ENCODE measurements at regions not wholly inside any gene's neighbourhood (a gene's known extent, or its start where the extent isn't known, plus 50 kb on each side); places are given as distances from the start of the nearest gene placed in this dataset.
"Not testable (repeated sequence)": the region's sequence is repeated elsewhere in the genome, so short reads cannot be mapped to it uniquely, and the experiment has no call there.

GRCh38 chr4:155578219-155578618 lies 88.4 kb upstream of the GUCY1A1 start:
- Histone ChIP-seq H3K36me3 (ENCODE audit: insufficient read depth, low read length) (no peaks in the 10 kb centered on the region), H3K27ac (ENCODE audit: low read length) (no peak overlapping the region), H3F3A (ENCODE audit: insufficient read depth, low read length, poor library complexity, severe bottlenecking) (no peaks in the 10 kb centered on the region), H3K9me3 (ENCODE audit: low read length) (no peaks in the 10 kb centered on the region), H3K79me2 (replicated peaks; ENCODE audit: insufficient read depth, low read length) (no peaks in the 10 kb centered on the region), H4K20me1 (ENCODE audit: insufficient read depth) (no peaks in the 10 kb centered on the region), H3K4me2 (ENCODE audit: low read length) (no peak overlapping the region), H3K4me3 (ENCODE audit: low read length) (no peak overlapping the region), H2AFZ (ENCODE audit: low read depth, low read length) (no peak overlapping the region), H3K9ac (ENCODE audit: low read length) (no peak overlapping the region), H3K9me2 (ENCODE audit: insufficient read depth, low read length) (no peaks in the 10 kb centered on the region), H3K27me3 (ENCODE audit: insufficient read depth, low read depth, low read length) (no peaks in the 10 kb centered on the region)
- TF ChIP-seq RAD21 (conservative IDR thresholded peaks at IDR 0.05), result no peak
- no peak for TF ChIP-seq REST (IDR thresholded peaks at IDR 0.05; ENCODE audit: borderline replicate concordance)
- no peak for TF ChIP-seq MXI1 (conservative IDR thresholded peaks at IDR 0.05; ENCODE audit: poor library complexity, severe bottlenecking)
- TF ChIP-seq POLR2AphosphoS5 (IDR thresholded peaks at IDR 0.05), result no peak
- TF ChIP-seq TAF1 (IDR thresholded peaks at IDR 0.05; ENCODE audit: low read depth), result no peak
- TF ChIP-seq EZH2 (IDR thresholded peaks at IDR 0.05; ENCODE audit: borderline replicate concordance, insufficient read depth, low read length, poor library complexity, severe bottlenecking), result no peak
- TF ChIP-seq EP300 (conservative IDR thresholded peaks at IDR 0.05; ENCODE audit: poor library complexity, severe bottlenecking), result no peak
- no peak for TF ChIP-seq CTCF (IDR thresholded peaks at IDR 0.05; ENCODE audit: poor library complexity, severe bottlenecking)
- no peak for TF ChIP-seq SMC3 (conservative IDR thresholded peaks at IDR 0.05; ENCODE audit: poor library complexity)

- not testable (repeated sequence) for H3K36me3 ChIP-seq (ENCODE audit: insufficient read depth, low read length); H3K9me2 ChIP-seq (ENCODE audit: insufficient read depth, low read length); H3K9ac ChIP-seq (ENCODE audit: low read length); H3K4me2 ChIP-seq (ENCODE audit: low read length); H3K79me2 ChIP-seq (replicated peaks; ENCODE audit: insufficient read depth, low read length); H3F3A ChIP-seq (ENCODE audit: insufficient read depth, low read length, poor library complexity, severe bottlenecking); H3K9me3 ChIP-seq (ENCODE audit: low read length); H2AFZ ChIP-seq (ENCODE audit: low read depth, low read length); H3K27ac ChIP-seq (ENCODE audit: low read length); H4K20me1 ChIP-seq (ENCODE audit: insufficient read depth); H3K4me3 ChIP-seq (ENCODE audit: low read length); H3K27me3 ChIP-seq (ENCODE audit: insufficient read depth, low read depth, low read length)
Observed at GRCh38 chr4:155574329-155574728, 92.3 kb upstream of the GUCY1A1 start.

GRCh38 chr4:155573126-155573525 lies 93.5 kb upstream of the GUCY1A1 start:
- no peaks in the 10 kb centered on the region for H3K27me3 ChIP-seq (ENCODE audit: insufficient read depth, low read depth, low read length)
- H3K9me3 ChIP-seq (ENCODE audit: low read length), result no peaks in the 10 kb centered on the region
- H3K9ac ChIP-seq (ENCODE audit: low read length), result no peak overlapping the region
- TF ChIP-seq MXI1 (conservative IDR thresholded peaks at IDR 0.05; ENCODE audit: poor library complexity, severe bottlenecking) (no peak), RAD21 (conservative IDR thresholded peaks at IDR 0.05) (no peak), REST (IDR thresholded peaks at IDR 0.05; ENCODE audit: borderline replicate concordance) (no peak), TAF1 (IDR thresholded peaks at IDR 0.05; ENCODE audit: low read depth) (no peak), SMC3 (conservative IDR thresholded peaks at IDR 0.05; ENCODE audit: poor library complexity) (no peak), CTCF (IDR thresholded peaks at IDR 0.05; ENCODE audit: poor library complexity, severe bottlenecking) (no peak), POLR2AphosphoS5 (IDR thresholded peaks at IDR 0.05) (no peak), EZH2 (IDR thresholded peaks at IDR 0.05; ENCODE audit: borderline replicate concordance, insufficient read depth, low read length, poor library complexity, severe bottlenecking) (no peak)
- H4K20me1 ChIP-seq (ENCODE audit: insufficient read depth), result no peaks in the 10 kb centered on the region
- H3K79me2 ChIP-seq (replicated peaks; ENCODE audit: insufficient read depth, low read length), result no peaks in the 10 kb centered on the region
- no peak overlapping the region for H3K4me2 ChIP-seq (ENCODE audit: low read length)
- no peaks in the 10 kb centered on the region for H3K36me3 ChIP-seq (ENCODE audit: insufficient read depth, low read length)
- no peak overlapping the region for H2AFZ ChIP-seq (ENCODE audit: low read depth, low read length)
- H3K9me2 ChIP-seq (ENCODE audit: insufficient read depth, low read length), result no peaks in the 10 kb centered on the region
- H3K4me3 ChIP-seq (ENCODE audit: low read length), result no peak overlapping the region
- H3K27ac ChIP-seq (ENCODE audit: low read length), result no peak overlapping the region
- H3F3A ChIP-seq (ENCODE audit: insufficient read depth, low read length, poor library complexity, severe bottlenecking), result no peaks in the 10 kb centered on the region

Measured in neural cell (in vitro differentiated cells).